Activated gamma-delta T cell treated with Interleukin-2 at 50 U/mL for 16 hours (primary cell): ENCODE measurements at regions not wholly inside any gene's neighbourhood (a gene's known extent, or its start where the extent isn't known, plus 50 kb on each side); places are given as distances from the start of the nearest gene placed in this dataset.
"Not testable (repeated sequence)": the region's sequence is repeated elsewhere in the genome, so short reads cannot be mapped to it uniquely, and the experiment has no call there.

Experiments used
- DNase-seq: peaks from one replicate; pipeline ENCODE4 v3.0.0-alpha.2; 2020

- no peak for DNase-seq
Observed at GRCh38 chr3:152583963-152584362, 251.0 kb upstream of the P2RY1 start.

- DNase-seq = no peak
Observed at GRCh38 chr3:152586974-152587373, 248.0 kb upstream of the P2RY1 start.

GRCh38 chr3:152587861-152588260 lies 247.1 kb upstream of the P2RY1 start:
- no peak for DNase-seq

GRCh38 chr3:152589644-152590043 lies 245.3 kb upstream of the P2RY1 start:
- DNase-seq = no peak

GRCh38 chr3:152591515-152591914 lies 243.4 kb upstream of the P2RY1 start:
- DNase-seq = no peak

GRCh38 chr3:152593242-152593641 lies 241.7 kb upstream of the P2RY1 start:
- no peak for DNase-seq

GRCh38 chr3:152595975-152596821 lies 238.7 kb upstream of the P2RY1 start:
- DNase-seq = no peak

- not testable (repeated sequence) for DNase-seq
Observed at GRCh38 chr3:152596832-152597231, 238.1 kb upstream of the P2RY1 start.

GRCh38 chr3:152606146-152606545 lies 228.8 kb upstream of the P2RY1 start:
- no peak for DNase-seq

GRCh38 chr3:152607179-152607578 lies 227.8 kb upstream of the P2RY1 start:
- no peak for DNase-seq

- DNase-seq = no peak
Observed at GRCh38 chr3:152608696-152609594, 226.0 kb upstream of the P2RY1 start.

- no peak for DNase-seq
Observed at GRCh38 chr3:152609891-152610290, 225.0 kb upstream of the P2RY1 start.

- no peak for DNase-seq
Observed at GRCh38 chr3:152610622-152611021, 224.3 kb upstream of the P2RY1 start.

GRCh38 chr3:152611905-152612304 lies 223.0 kb upstream of the P2RY1 start:
- no peak for DNase-seq

GRCh38 chr3:152613851-152614250 lies 221.1 kb upstream of the P2RY1 start:
- DNase-seq = no peak

- no peak for DNase-seq
Observed at GRCh38 chr3:152615681-152616080, 219.2 kb upstream of the P2RY1 start.

GRCh38 chr3:152617609-152618008 lies 217.3 kb upstream of the P2RY1 start:
- DNase-seq = no peak

- no peak for DNase-seq
Observed at GRCh38 chr3:152618529-152618928, 216.4 kb upstream of the P2RY1 start.

GRCh38 chr3:152619691-152620090 lies 215.2 kb upstream of the P2RY1 start:
- DNase-seq = no peak

- no peak for DNase-seq
Observed at GRCh38 chr3:152620395-152620794, 214.5 kb upstream of the P2RY1 start.

GRCh38 chr3:152621006-152621868 lies 213.7 kb upstream of the P2RY1 start:
- no peak for DNase-seq

GRCh38 chr3:152621967-152622810 lies 212.7 kb upstream of the P2RY1 start:
- DNase-seq = no peak
